Tibial nerve (tissue), 4 donors: ENCODE measurements at regions not wholly inside any gene's neighbourhood (a gene's known extent, or its start where the extent isn't known, plus 50 kb on each side); places are given as distances from the start of the nearest gene placed in this dataset.

ENCODE experiments used
- DNase-seq, 2 donors: peaks; one replicate each; pipeline ENCODE4 v3.0.0-alpha.2; 2019; ENCODE audit warnings: low spot score in 2 of 2
- H3K27ac ChIP-seq, 4 donors: fragments of 200-600 bp; sonication (generic) in 3 of 4; one replicate each; pipeline ENCODE4 v1.5.1; 2017 to 2019; ENCODE audit warnings: mild to moderate bottlenecking in 1 of 4
- H3K27me3 ChIP-seq, 2 donors: fragments of 200-600 bp; sonication (generic) in 1 of 2; one replicate each; pipeline versions ENCODE4 v1.5.1 to v1.6.0; 2017 to 2019
- H3K36me3 ChIP-seq, 3 donors: fragments of 200-600 bp; sonication (generic); one replicate each; pipeline ENCODE4 v1.5.1; 2018 to 2019
- H3K4me1 ChIP-seq, 4 donors: fragments of 200-600 bp; sonication (generic) in 3 of 4; one replicate each; pipeline ENCODE4 v1.5.1; 2017 to 2019
- H3K4me3 ChIP-seq, 4 donors: fragments of 200-600 bp; sonication (generic) in 3 of 4; one replicate each; pipeline ENCODE4 v1.5.1; 2017 to 2019; ENCODE audit warnings: mild to moderate bottlenecking in 1 of 4, moderate library complexity in 1 of 4
- H3K9me3 ChIP-seq, 4 donors: fragments of 200-600 bp; sonication (generic) in 3 of 4; one replicate each; pipeline ENCODE4 v1.5.1; 2017 to 2019
- EP300 ChIP-seq, 2 donors: sonication (generic); formaldehyde crosslinking; IDR thresholded peaks; one replicate each; pipeline ENCODE4 v1.6.1; 2017; ENCODE audit warnings: antibody characterized with exemption in 2 of 2, mild to moderate bottlenecking in 1 of 2
- POLR2A ChIP-seq, 2 donors: fragments of 450-650 bp; IDR thresholded peaks; one replicate each; pipeline ENCODE4 v1.6.1; 2017; ENCODE audit warnings: antibody characterized with exemption in 2 of 2, mild to moderate bottlenecking in 2 of 2, moderate library complexity in 2 of 2
- WGBS, 2 donors: methylation state at CpG; one replicate each; pipeline ENCODE4 v1.1.5; 2018; 5-methylcytosine and 5-hydroxymethylcytosine counted together
- TF ChIP-seq, protein P1 (sequence below), 5 experiments: fragments of 200-600 bp in 3 of 5; fragments of 450-650 bp in 2 of 5; sonication (generic) in 3 of 5; IDR thresholded peaks; one replicate each; pipeline ENCODE4 v1.5.1; 2016 to 2019; ENCODE audit warnings: antibody characterized with exemption in 5 of 5, mild to moderate bottlenecking in 3 of 5, moderate library complexity in 2 of 5

GRCh38 chr1:18548643-18549042 lies 67.9 kb downstream of the KLHDC7A start:
- Histone ChIP-seq H3K4me1 (no peaks in the 10 kb centered on the region), H3K4me3 (no peak overlapping the region), H3K27ac (no peak overlapping the region), H3K27me3 (peaks cover 0 to 9% of the 10 kb centered on the region in 2 donors), H3K36me3 (no peaks in the 10 kb centered on the region), H3K9me3 (peaks cover 0 to 3% (median 0%) of the 10 kb centered on the region in 4 donors)
- 35 to 41% methylated on average over 6 of the region's 6 CpGs for WGBS, 2 donors
- TF ChIP-seq EP300 (IDR thresholded peaks at IDR 0.05) (no peak), POLR2A (IDR thresholded peaks at IDR 0.05) (no peak)
- TF ChIP-seq, protein P1, sequence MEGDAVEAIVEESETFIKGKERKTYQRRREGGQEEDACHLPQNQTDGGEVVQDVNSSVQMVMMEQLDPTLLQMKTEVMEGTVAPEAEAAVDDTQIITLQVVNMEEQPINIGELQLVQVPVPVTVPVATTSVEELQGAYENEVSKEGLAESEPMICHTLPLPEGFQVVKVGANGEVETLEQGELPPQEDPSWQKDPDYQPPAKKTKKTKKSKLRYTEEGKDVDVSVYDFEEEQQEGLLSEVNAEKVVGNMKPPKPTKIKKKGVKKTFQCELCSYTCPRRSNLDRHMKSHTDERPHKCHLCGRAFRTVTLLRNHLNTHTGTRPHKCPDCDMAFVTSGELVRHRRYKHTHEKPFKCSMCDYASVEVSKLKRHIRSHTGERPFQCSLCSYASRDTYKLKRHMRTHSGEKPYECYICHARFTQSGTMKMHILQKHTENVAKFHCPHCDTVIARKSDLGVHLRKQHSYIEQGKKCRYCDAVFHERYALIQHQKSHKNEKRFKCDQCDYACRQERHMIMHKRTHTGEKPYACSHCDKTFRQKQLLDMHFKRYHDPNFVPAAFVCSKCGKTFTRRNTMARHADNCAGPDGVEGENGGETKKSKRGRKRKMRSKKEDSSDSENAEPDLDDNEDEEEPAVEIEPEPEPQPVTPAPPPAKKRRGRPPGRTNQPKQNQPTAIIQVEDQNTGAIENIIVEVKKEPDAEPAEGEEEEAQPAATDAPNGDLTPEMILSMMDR (IDR thresholded peaks at IDR 0.05) = no peak
- DNase-seq = no peak

GRCh38 chr1:18549106-18549505 lies 68.4 kb downstream of the KLHDC7A start:
- Histone ChIP-seq H3K4me3 (no peak overlapping the region), H3K36me3 (no peaks in the 10 kb centered on the region), H3K27ac (no peak overlapping the region), H3K4me1 (no peaks in the 10 kb centered on the region), H3K27me3 (peaks cover 0 to 14% of the 10 kb centered on the region in 2 donors), H3K9me3 (no peaks in the 10 kb centered on the region)
- no peak for TF ChIP-seq EP300 (IDR thresholded peaks at IDR 0.05)
- no peak for DNase-seq
- WGBS, 2 donors = 59 to 65% methylated on average over 10 of the region's 10 CpGs

GRCh38 chr1:18549906-18550305 lies 69.2 kb downstream of the KLHDC7A start:
- DNase-seq = no peak
- Histone ChIP-seq H3K9me3 (no peaks in the 10 kb centered on the region), H3K36me3 (no peaks in the 10 kb centered on the region), H3K4me3 (no peak overlapping the region), H3K27ac (no peak overlapping the region), H3K4me1 (no peaks in the 10 kb centered on the region), H3K27me3 (peaks cover 0 to 21% of the 10 kb centered on the region in 2 donors)
- TF ChIP-seq EP300 (IDR thresholded peaks at IDR 0.05) (no peak), POLR2A (IDR thresholded peaks at IDR 0.05) (no peak)
- TF ChIP-seq, protein P1 (IDR thresholded peaks at IDR 0.05) = no peak
- WGBS, 2 donors = 80 to 85% methylated on average over 4 of the region's 4 CpGs

DNA sequence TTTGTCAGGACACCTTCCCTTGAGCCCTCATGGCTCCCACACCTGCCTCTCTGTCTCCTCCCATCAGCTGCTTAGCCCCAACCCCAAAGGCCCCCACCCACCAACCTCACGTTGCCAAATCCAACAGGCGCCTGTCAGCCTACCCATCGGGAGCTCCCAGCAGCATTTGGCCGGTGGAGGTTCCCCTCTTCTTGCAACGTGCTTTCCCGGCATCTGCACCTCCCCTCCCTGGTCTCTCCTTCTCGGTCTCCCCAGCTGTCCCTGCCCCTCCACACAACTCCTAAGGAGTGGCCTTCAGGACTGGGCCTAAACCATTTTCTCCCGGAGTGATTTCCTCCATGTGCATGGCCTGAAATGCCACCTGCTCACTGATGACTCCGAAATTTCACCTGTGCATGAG lies 71.9 kb downstream of the KLHDC7A start:
- no peak overlapping the region for H3K27ac ChIP-seq
- H3K4me3 ChIP-seq = no peak overlapping the region
- H3K36me3 ChIP-seq = no peaks in the 10 kb centered on the region
- no peaks in the 10 kb centered on the region for H3K9me3 ChIP-seq
- 62 to 74% methylated on average over 9 of the region's 9 CpGs for WGBS, 2 donors
- peaks cover 0 to 39% of the 10 kb centered on the region in 2 donors for H3K27me3 ChIP-seq
- no peak for DNase-seq
- no peak for TF ChIP-seq EP300 (IDR thresholded peaks at IDR 0.05)
- TF ChIP-seq POLR2A (IDR thresholded peaks at IDR 0.05) = no peak
- TF ChIP-seq, protein P1 (IDR thresholded peaks at IDR 0.05) = no peak
- H3K4me1 ChIP-seq = peaks cover 0 to 4% (median under 1%) of the 10 kb centered on the region in 4 donors

GRCh38 chr1:18553388-18553787 lies 72.7 kb downstream of the KLHDC7A start:
- Histone ChIP-seq H3K27me3 (peaks cover 0 to 41% of the 10 kb centered on the region in 2 donors), H3K4me3 (no peak overlapping the region)

DNA sequence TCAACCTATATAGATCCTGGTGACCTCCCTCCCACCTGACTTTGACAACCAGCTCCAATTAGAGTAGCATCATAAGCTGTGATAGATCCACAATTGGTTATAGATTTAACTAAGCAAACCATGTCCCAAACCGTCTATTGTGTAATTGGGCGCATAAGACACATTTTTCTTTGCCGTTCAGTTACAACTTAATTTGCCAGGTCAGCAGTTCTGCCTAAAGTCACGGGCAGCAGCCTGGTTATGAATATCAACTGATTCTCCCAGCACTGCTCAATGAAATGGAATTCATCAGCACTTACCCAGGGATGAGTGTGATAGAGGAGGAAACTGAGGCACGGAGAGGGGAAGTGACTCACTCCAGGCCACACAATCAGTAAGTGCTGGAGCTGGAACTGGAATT lies 73.4 kb downstream of the KLHDC7A start:
- no peak overlapping the region for H3K4me3 ChIP-seq

More at GRCh38 chr1:18553388-18553787, 72.7 kb downstream of the KLHDC7A start:
- WGBS, 2 donors = 90 to 92% methylated on average over 11 of the region's 11 CpGs
- H3K27ac ChIP-seq = no peak overlapping the region
- no peaks in the 10 kb centered on the region for H3K36me3 ChIP-seq
- H3K4me1 ChIP-seq = peaks cover 0 to 11% (median 3%) of the 10 kb centered on the region in 4 donors
- H3K9me3 ChIP-seq = no peaks in the 10 kb centered on the region
- no peak for TF ChIP-seq POLR2A (IDR thresholded peaks at IDR 0.05)
- DNase-seq = no peak

More for the DNA sequence above, 73.4 kb downstream of the KLHDC7A start:
- Histone ChIP-seq H3K4me1 (peaks cover 0 to 11% (median 3%) of the 10 kb centered on the region in 4 donors), H3K27ac (no peak overlapping the region), H3K27me3 (peaks cover 0 to 48% of the 10 kb centered on the region in 2 donors), H3K9me3 (no peaks in the 10 kb centered on the region), H3K36me3 (no peaks in the 10 kb centered on the region)
- 54 to 59% methylated on average over 5 of the region's 5 CpGs for WGBS, 2 donors
- DNase-seq = no peak
- TF ChIP-seq, protein P1 (IDR thresholded peaks at IDR 0.05) = no peak
